Keratinocyte (primary cell): ENCODE measurements at regions not wholly inside any gene's neighbourhood (a gene's known extent, or its start where the extent isn't known, plus 50 kb on each side); places are given as distances from the start of the nearest gene placed in this dataset.

Source experiments
- CTCF ChIP-seq, 3 experiments: IDR thresholded peaks in 1 of 3; conservative IDR thresholded peaks in 1 of 3; optimal IDR thresholded peaks in 1 of 3; 2 replicates in 2 of 3; 3 replicates in 1 of 3; pipeline versions ENCODE3 to v1.5.1; 2011; ENCODE audit warnings: low read length in 3 of 3, mild to moderate bottlenecking in 3 of 3, moderate library complexity in 2 of 3, control low read depth in 1 of 3, inconsistent platforms in 1 of 3; ENCODE audit not compliant: insufficient read depth in 2 of 3; ENCODE audit errors: extremely low read depth in 1 of 3
- EZH2 ChIP-seq: IDR thresholded peaks from one replicate; pipeline ENCODE4 v1.6.1; 2012; ENCODE audit warnings: inconsistent platforms, mild to moderate bottlenecking, low read length, moderate library complexity

GRCh38 chr18:68438983-68439382, 275.9 kb downstream of the TMX3 start:
- no peak for TF ChIP-seq CTCF (optimal IDR thresholded peaks at IDR 0.05 in 1 of 3, IDR thresholded peaks at IDR 0.05 in 1 of 3, conservative IDR thresholded peaks at IDR 0.05 in 1 of 3; ENCODE audit: extremely low read depth in 1 of 3, insufficient read depth in 2 of 3, low read length in 3 of 3)
- no peak for TF ChIP-seq EZH2
